ENCODE measurements at regions not wholly inside any gene's neighbourhood (a gene's known extent, or its start where the extent isn't known, plus 50 kb on each side); places are given as distances from the start of the nearest gene placed in this dataset.
"Not testable (repeated sequence)": the region's sequence is repeated elsewhere in the genome, so short reads cannot be mapped to it uniquely, and the experiment has no call there.

GRCh38 chr6:167479901-167480648, 155.2 kb downstream of the TTLL2 start:
- TF ChIP-seq CTCF (conservative IDR thresholded peaks at IDR 0.05) (no peak), ZFX (IDR thresholded peaks at IDR 0.05) (no peak)
- H3K27ac ChIP-seq, result no peak overlapping the region

- TF ChIP-seq ZFX (IDR thresholded peaks at IDR 0.05), result no peak
- no peak for TF ChIP-seq CTCF (conservative IDR thresholded peaks at IDR 0.05)
- H3K27ac ChIP-seq, result no peak overlapping the region
Observed at GRCh38 chr6:167481307-167481926, 156.5 kb downstream of the TTLL2 start.

DNA sequence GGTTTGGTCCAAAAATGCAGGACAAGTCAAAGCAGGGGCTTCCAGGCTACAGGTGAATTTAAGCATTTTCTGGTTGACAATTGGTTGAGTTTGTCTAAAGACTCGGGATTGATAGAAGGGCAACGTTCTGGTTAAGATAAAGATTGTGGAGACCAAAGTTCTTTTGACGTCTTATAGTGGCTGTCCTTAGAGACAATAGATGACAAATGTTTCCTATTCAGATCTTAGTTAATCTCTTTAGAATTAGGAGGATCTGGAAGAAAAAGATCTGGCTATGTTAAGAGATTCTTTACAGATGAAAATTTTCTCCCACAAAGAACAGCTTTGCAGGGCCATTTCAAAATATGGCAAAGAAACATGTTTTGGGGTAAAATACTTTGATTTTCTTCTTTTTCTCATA, 157.9 kb downstream of the TTLL2 start:
- not testable (repeated sequence) for H3K27ac ChIP-seq

GRCh38 chr6:167485186-167485978, 160.5 kb downstream of the TTLL2 start:
- TF ChIP-seq ZFX (IDR thresholded peaks at IDR 0.05) (no peak), CTCF (conservative IDR thresholded peaks at IDR 0.05) (peak; percentile 14)
- H3K27ac ChIP-seq, result no peak overlapping the region

- no peak for TF ChIP-seq ZFX (IDR thresholded peaks at IDR 0.05)
- H3K27ac ChIP-seq, result no peak overlapping the region
Observed at GRCh38 chr6:167487749-167488664, 163.1 kb downstream of the TTLL2 start.

DNA sequence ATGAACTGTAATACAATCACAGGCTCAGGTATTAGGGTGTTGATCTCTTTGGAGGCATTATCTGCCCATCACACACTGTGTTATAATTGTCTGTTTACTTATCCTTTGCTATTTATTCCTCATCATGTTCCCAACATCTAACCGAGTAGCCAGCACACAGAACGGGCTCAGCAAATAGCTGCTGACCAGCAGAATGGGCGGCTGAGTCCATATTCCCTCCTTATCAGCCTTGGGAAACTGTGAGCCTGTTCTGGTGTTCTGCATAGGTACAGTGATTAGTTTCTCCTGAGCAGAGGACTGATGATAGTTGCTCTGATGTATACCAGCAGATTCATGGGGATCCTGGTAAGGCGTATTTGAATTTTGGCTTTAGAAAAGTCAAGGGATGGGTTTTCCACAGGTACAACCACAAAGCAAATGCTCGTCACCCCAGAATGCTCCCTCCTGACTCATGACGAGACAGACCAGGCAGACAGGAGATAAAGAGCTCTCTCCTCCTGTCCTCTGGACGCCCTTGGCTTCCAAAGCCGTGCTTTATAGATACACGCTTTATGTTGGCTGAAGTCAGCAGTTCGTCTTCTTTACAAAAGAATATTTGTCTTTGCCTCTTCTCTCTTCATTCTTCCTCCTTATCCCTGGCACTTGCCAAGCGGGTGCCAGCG, 166.7 kb downstream of the TTLL2 start:
- TF ChIP-seq ZFX (IDR thresholded peaks at IDR 0.05) (no peak), CTCF (conservative IDR thresholded peaks at IDR 0.05) (no peak)
- peak overlapping the region; percentile 23 for H3K27ac ChIP-seq

GRCh38 chr6:167492100-167492449, 167.2 kb downstream of the TTLL2 start:
- no peak for TF ChIP-seq CTCF (conservative IDR thresholded peaks at IDR 0.05)
- no peak for TF ChIP-seq ZFX (IDR thresholded peaks at IDR 0.05)
- peak overlapping the region; percentile 23 for H3K27ac ChIP-seq

Data from C4-2B (cell line).